Astrocyte (in vitro differentiated cells and primary cell): ENCODE measurements at regions not wholly inside any gene's neighbourhood (a gene's known extent, or its start where the extent isn't known, plus 50 kb on each side); places are given as distances from the start of the nearest gene placed in this dataset.

Source experiments
- EZH2 ChIP-seq: IDR thresholded peaks from 2 replicates; pipeline ENCODE4 v1.6.1; 2012; ENCODE audit warnings: mild to moderate bottlenecking, low read length, inconsistent platforms; ENCODE audit not compliant: insufficient read depth
- TF ChIP-seq, protein P1 (sequence below): IDR thresholded peaks from 2 replicates; pipeline ENCODE4 v1.5.1; 2011; ENCODE audit warnings: low read depth, mild to moderate bottlenecking, inconsistent platforms, low read length, moderate library complexity; ENCODE audit not compliant: insufficient read depth

DNA sequence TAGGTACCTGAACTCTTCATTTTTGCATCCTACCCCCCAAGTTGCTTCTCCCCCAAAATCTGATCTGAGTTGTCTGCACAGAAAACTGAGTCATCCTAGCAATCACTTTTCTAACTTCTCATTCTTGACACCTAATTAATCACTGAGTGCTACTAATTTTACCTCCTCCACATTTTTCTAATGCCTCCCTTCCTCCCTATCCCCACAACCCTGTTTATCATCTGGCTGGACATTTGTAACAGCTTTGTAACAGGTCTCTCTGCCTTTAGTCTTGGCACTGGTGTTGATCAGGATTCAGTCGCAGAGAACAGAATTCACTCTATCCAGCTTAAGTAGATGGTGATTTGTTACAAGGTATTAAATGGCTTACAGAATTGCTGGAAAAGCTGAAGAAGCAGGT is 303.9 kb upstream of the GATB start:
- TF ChIP-seq, protein P1, sequence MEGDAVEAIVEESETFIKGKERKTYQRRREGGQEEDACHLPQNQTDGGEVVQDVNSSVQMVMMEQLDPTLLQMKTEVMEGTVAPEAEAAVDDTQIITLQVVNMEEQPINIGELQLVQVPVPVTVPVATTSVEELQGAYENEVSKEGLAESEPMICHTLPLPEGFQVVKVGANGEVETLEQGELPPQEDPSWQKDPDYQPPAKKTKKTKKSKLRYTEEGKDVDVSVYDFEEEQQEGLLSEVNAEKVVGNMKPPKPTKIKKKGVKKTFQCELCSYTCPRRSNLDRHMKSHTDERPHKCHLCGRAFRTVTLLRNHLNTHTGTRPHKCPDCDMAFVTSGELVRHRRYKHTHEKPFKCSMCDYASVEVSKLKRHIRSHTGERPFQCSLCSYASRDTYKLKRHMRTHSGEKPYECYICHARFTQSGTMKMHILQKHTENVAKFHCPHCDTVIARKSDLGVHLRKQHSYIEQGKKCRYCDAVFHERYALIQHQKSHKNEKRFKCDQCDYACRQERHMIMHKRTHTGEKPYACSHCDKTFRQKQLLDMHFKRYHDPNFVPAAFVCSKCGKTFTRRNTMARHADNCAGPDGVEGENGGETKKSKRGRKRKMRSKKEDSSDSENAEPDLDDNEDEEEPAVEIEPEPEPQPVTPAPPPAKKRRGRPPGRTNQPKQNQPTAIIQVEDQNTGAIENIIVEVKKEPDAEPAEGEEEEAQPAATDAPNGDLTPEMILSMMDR: no peak
- TF ChIP-seq EZH2: no peak
